Endothelial cell (in vitro differentiated cells): ENCODE measurements at regions not wholly inside any gene's neighbourhood (a gene's known extent, or its start where the extent isn't known, plus 50 kb on each side); places are given as distances from the start of the nearest gene placed in this dataset.

Source experiments
- DNase-seq: peaks from one replicate; pipeline ENCODE4 v3.0.0; 2021; ENCODE audit warnings: low spot score
- H3K27ac Mint-ChIP-seq: one replicate; pipeline ENCODE4 v1.8.0; 2021; ENCODE audit warnings: mixed read lengths, inconsistent platforms; ENCODE audit not compliant: unreplicated experiment
- H3K27me3 Mint-ChIP-seq: one replicate; pipeline ENCODE4 v1.8.0; 2021; ENCODE audit warnings: mild to moderate bottlenecking, moderate library complexity, mixed read lengths, inconsistent platforms; ENCODE audit not compliant: unreplicated experiment
- H3K36me3 Mint-ChIP-seq: one replicate; pipeline ENCODE4 v1.8.0; 2021; ENCODE audit warnings: mild to moderate bottlenecking, low read depth, mixed read lengths, inconsistent platforms; ENCODE audit not compliant: unreplicated experiment
- H3K4me1 Mint-ChIP-seq: one replicate; pipeline ENCODE4 v1.8.0; 2021; ENCODE audit warnings: mild to moderate bottlenecking, mixed read lengths, inconsistent platforms; ENCODE audit not compliant: unreplicated experiment
- H3K4me3 Mint-ChIP-seq: one replicate; pipeline ENCODE4 v1.8.0; 2021; ENCODE audit warnings: mild to moderate bottlenecking, mixed read lengths, inconsistent platforms; ENCODE audit not compliant: unreplicated experiment
- H3K9me3 Mint-ChIP-seq: one replicate; pipeline ENCODE4 v1.8.0; 2021; ENCODE audit warnings: mixed read lengths, inconsistent platforms; ENCODE audit not compliant: unreplicated experiment
- CTCF ChIP-seq: fragments of 200-600 bp; sonication (generic); IDR thresholded peaks from one replicate; pipeline ENCODE4 v1.5.0; 2021; ENCODE audit warnings: antibody characterized with exemption; ENCODE audit not compliant: unreplicated experiment

GRCh38 chr18:43650426-43650825 is 373.1 kb upstream of the SYT4 start:
- Mint-ChIP-seq H3K4me3 (no peak overlapping the region), H3K36me3 (no peaks in the 10 kb centered on the region), H3K27me3 (peaks cover 1% of the 10 kb centered on the region), H3K9me3 (no peaks in the 10 kb centered on the region), H3K27ac (no peak overlapping the region), H3K4me1 (no peaks in the 10 kb centered on the region)
- DNase-seq = no peak
- TF ChIP-seq CTCF = no peak

DNA sequence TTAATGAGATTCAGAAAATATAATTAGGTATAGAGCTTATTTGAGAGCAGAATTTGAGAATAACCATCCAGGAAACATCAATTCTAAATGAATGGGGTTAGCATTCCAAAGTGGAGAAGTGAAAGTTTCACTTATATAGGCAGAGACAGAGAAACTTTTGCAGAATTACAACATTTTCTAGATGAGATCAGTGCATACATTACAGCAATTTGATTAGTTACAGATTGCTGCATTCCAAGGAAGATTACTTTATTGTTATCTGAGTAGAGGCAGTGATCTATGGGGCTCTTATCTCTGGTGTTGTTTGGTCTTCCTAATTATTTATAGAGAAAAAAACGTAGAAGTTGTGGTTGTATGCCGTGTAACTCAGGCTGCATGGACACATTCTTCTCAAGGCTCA is 373.8 kb upstream of the SYT4 start:
- Mint-ChIP-seq H3K9me3 (no peaks in the 10 kb centered on the region), H3K27ac (no peak overlapping the region), H3K4me3 (no peak overlapping the region), H3K36me3 (no peaks in the 10 kb centered on the region), H3K27me3 (no peaks in the 10 kb centered on the region), H3K4me1 (no peaks in the 10 kb centered on the region)
- no peak for DNase-seq
- no peak for TF ChIP-seq CTCF

DNA sequence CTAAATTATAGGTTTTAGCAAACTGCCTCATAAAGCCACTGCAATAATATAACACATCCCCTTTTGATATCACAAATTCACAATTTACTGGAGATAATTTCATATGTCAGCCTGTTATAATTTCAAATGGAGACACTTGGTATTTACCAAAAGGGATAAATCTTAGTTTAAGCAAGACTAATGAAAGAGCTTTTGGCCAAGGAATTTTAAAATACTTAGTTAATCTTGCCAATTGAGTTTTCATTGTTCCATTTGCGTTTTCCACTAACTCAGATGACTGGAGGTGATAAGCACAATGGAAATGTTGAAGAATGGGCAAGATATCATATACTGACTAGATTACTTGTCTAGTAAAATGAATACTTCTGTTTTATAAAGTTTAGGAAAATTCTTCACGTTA is 379.3 kb upstream of the SYT4 start:
- Mint-ChIP-seq H3K4me3 (no peak overlapping the region), H3K27me3 (no peaks in the 10 kb centered on the region), H3K4me1 (no peaks in the 10 kb centered on the region), H3K36me3 (no peaks in the 10 kb centered on the region), H3K27ac (no peak overlapping the region), H3K9me3 (no peaks in the 10 kb centered on the region)
- DNase-seq = no peak
- no peak for TF ChIP-seq CTCF

- H3K36me3 Mint-ChIP-seq = no peaks in the 10 kb centered on the region
- no peak for TF ChIP-seq CTCF
- H3K4me1 Mint-ChIP-seq = no peaks in the 10 kb centered on the region
- H3K27me3 Mint-ChIP-seq = no peaks in the 10 kb centered on the region
- H3K9me3 Mint-ChIP-seq = no peaks in the 10 kb centered on the region
- no peak overlapping the region for H3K27ac Mint-ChIP-seq
- peak; percentile 24 for DNase-seq
- no peak overlapping the region for H3K4me3 Mint-ChIP-seq
Measured at GRCh38 chr18:43661570-43661969, 384.3 kb upstream of the SYT4 start.

- H3K4me3 Mint-ChIP-seq = no peak overlapping the region
- no peak overlapping the region for H3K27ac Mint-ChIP-seq
- no peak for DNase-seq
- no peaks in the 10 kb centered on the region for H3K4me1 Mint-ChIP-seq
- no peaks in the 10 kb centered on the region for H3K27me3 Mint-ChIP-seq
- no peaks in the 10 kb centered on the region for H3K36me3 Mint-ChIP-seq
- no peak for TF ChIP-seq CTCF
- no peaks in the 10 kb centered on the region for H3K9me3 Mint-ChIP-seq
Measured at GRCh38 chr18:43662657-43663056, 385.4 kb upstream of the SYT4 start.
